Liver (tissue), 8 donors: ENCODE measurements at regions not wholly inside any gene's neighbourhood (a gene's known extent, or its start where the extent isn't known, plus 50 kb on each side); places are given as distances from the start of the nearest gene placed in this dataset.

Experiments
- DNase-seq: peaks from one replicate; pipeline ENCODE4 v3.0.0-alpha.2; 2017; ENCODE audit warnings: low spot score
- H3K27ac ChIP-seq, 2 donors: one replicate each; pipeline ENCODE4 v1.7.0; 2013; ENCODE audit warnings: inconsistent platforms in 2 of 2, low read length in 2 of 2, control low read depth in 1 of 2, low read depth in 1 of 2, mild to moderate bottlenecking in 1 of 2
- H3K27me3 ChIP-seq, 4 donors: one replicate each; pipeline versions ENCODE4 v1.6.1 to v1.7.0; 2013; ENCODE audit warnings: low read length in 3 of 4, inconsistent platforms in 1 of 4, mild to moderate bottlenecking in 1 of 4, moderate library complexity in 1 of 4; ENCODE audit not compliant: control insufficient read depth in 4 of 4, insufficient read depth in 4 of 4
- H3K36me3 ChIP-seq, 4 donors: one replicate each; pipeline versions ENCODE4 v1.6.1 to v1.7.0; 2013; ENCODE audit warnings: low read length in 3 of 4, mild to moderate bottlenecking in 3 of 4, low read depth in 1 of 4, moderate library complexity in 1 of 4; ENCODE audit not compliant: control insufficient read depth in 4 of 4, insufficient read depth in 3 of 4
- H3K4me1 ChIP-seq, 4 donors: one replicate each; pipeline versions ENCODE4 v1.6.1 to v1.7.0; 2013; ENCODE audit warnings: low read length in 3 of 4, mild to moderate bottlenecking in 3 of 4, moderate library complexity in 1 of 4; ENCODE audit not compliant: control insufficient read depth in 4 of 4, insufficient read depth in 4 of 4
- H3K4me3 ChIP-seq, 3 donors: one replicate each; pipeline versions ENCODE4 v1.6.1 to v1.7.0; 2013; ENCODE audit warnings: low read length in 3 of 3, control low read depth in 1 of 3, low read depth in 1 of 3, mild to moderate bottlenecking in 1 of 3
- H3K9ac ChIP-seq, 2 donors: one replicate each; pipeline ENCODE4 v1.7.0; 2013; ENCODE audit warnings: low read length in 2 of 2, mild to moderate bottlenecking in 2 of 2, moderate library complexity in 2 of 2, control low read depth in 1 of 2, low read depth in 1 of 2
- H3K9me3 ChIP-seq, 4 donors: one replicate each; pipeline versions ENCODE4 v1.6.1 to v1.7.0; 2013; ENCODE audit warnings: low read length in 3 of 4; ENCODE audit not compliant: control insufficient read depth in 4 of 4
- ATF3 ChIP-seq: IDR thresholded peaks from 2 replicates; pipeline ENCODE4 v1.6.1; 2016; ENCODE audit warnings: antibody characterized with exemption
- CTCF ChIP-seq: fragments of 150-350 bp; IDR thresholded peaks from 2 replicates; pipeline ENCODE4 v1.5.1; 2017; ENCODE audit warnings: improper control_type of control experiment, low read depth, low read length; ENCODE audit not compliant: missing input control
- FOXA1 ChIP-seq: IDR thresholded peaks from 2 replicates; pipeline ENCODE4 v1.6.1; 2016; ENCODE audit warnings: antibody characterized with exemption
- FOXA2 ChIP-seq: IDR thresholded peaks from 2 replicates; pipeline ENCODE4 v1.6.1; 2016; ENCODE audit warnings: antibody characterized with exemption
- GABPA ChIP-seq, 2 donors: IDR thresholded peaks in 1 of 2; conservative IDR thresholded peaks in 1 of 2; 2 replicates each; pipeline ENCODE4 v1.6.1; 2016; ENCODE audit warnings: antibody characterized with exemption in 2 of 2, mild to moderate bottlenecking in 1 of 2, moderate library complexity in 1 of 2
- HNF4A ChIP-seq, 2 donors: conservative IDR thresholded peaks; 2 replicates each; pipeline ENCODE4 v1.6.1; 2016; ENCODE audit warnings: antibody characterized with exemption in 2 of 2, mild to moderate bottlenecking in 2 of 2
- HNF4G ChIP-seq: IDR thresholded peaks from 2 replicates; pipeline ENCODE4 v1.6.1; 2016; ENCODE audit warnings: antibody characterized with exemption
- JUND ChIP-seq, 2 donors: IDR thresholded peaks; 2 replicates each; pipeline ENCODE4 v1.6.1; 2016; ENCODE audit warnings: antibody characterized with exemption in 2 of 2
- MAX ChIP-seq: IDR thresholded peaks from 2 replicates; pipeline ENCODE4 v1.6.1; 2016; ENCODE audit warnings: antibody characterized with exemption
- NR2F2 ChIP-seq: IDR thresholded peaks from 2 replicates; pipeline ENCODE4 v1.6.1; 2016; ENCODE audit warnings: antibody characterized with exemption
- REST ChIP-seq: IDR thresholded peaks from 2 replicates; pipeline ENCODE4 v1.6.1; 2016; ENCODE audit warnings: antibody characterized with exemption, mild to moderate bottlenecking
- RXRA ChIP-seq, 2 donors: IDR thresholded peaks; 2 replicates each; pipeline ENCODE4 v1.6.1; 2017 to 2018; ENCODE audit warnings: antibody characterized with exemption in 2 of 2, mild to moderate bottlenecking in 1 of 2
- SP1 ChIP-seq: IDR thresholded peaks from 2 replicates; pipeline ENCODE4 v1.6.1; 2018; ENCODE audit warnings: antibody characterized with exemption, mild to moderate bottlenecking
- TAF1 ChIP-seq: conservative IDR thresholded peaks from 2 replicates; pipeline ENCODE4 v1.6.1; 2016; ENCODE audit warnings: antibody characterized with exemption, mild to moderate bottlenecking
- YY1 ChIP-seq: IDR thresholded peaks from 2 replicates; pipeline ENCODE4 v1.6.1; 2016; ENCODE audit warnings: antibody characterized with exemption, mild to moderate bottlenecking
- ZBTB33 ChIP-seq: IDR thresholded peaks from 2 replicates; pipeline ENCODE4 v1.6.1; 2016; ENCODE audit warnings: antibody characterized with exemption
- WGBS: extraction: QIAGEN DNeasy Blood & Tissue Kit; methylation state at CpG from one replicate; pipeline ENCODE4 v1.1.7; 2013; 5-methylcytosine and 5-hydroxymethylcytosine counted together
- donor health status: healthy.
- donor health status: healthy.
- donor health status: healthy.
- donor health status: healthy.
- donor health status: healthy.

- Histone ChIP-seq H3K9ac (no peak overlapping the region), H3K4me3 (no peak overlapping the region), H3K27ac (no peak overlapping the region), H3K27me3 (no peaks in the 10 kb centered on the region), H3K9me3 (peaks cover 0 to 2% (median 0%) of the 10 kb centered on the region in 4 donors), H3K4me1 (no peaks in the 10 kb centered on the region), H3K36me3 (no peaks in the 10 kb centered on the region)
- TF ChIP-seq HNF4G (no peak), CTCF (no peak), FOXA2 (no peak), TAF1 (no peak), MAX (no peak), FOXA1 (no peak), SP1 (no peak), HNF4A (conservative IDR thresholded peaks at IDR 0.05) (no peak), NR2F2 (no peak)
- no peak for DNase-seq
- WGBS, result 84% methylated on average over 1 of the region's 1 CpG
Observed at GRCh38 chr11:29751618-29752017, 265.2 kb downstream of the KCNA4 start.

- Histone ChIP-seq H3K36me3 (no peaks in the 10 kb centered on the region), H3K27ac (no peak overlapping the region), H3K27me3 (no peaks in the 10 kb centered on the region), H3K4me3 (no peak overlapping the region), H3K9me3 (no peaks in the 10 kb centered on the region), H3K4me1 (no peaks in the 10 kb centered on the region), H3K9ac (no peak overlapping the region)
- WGBS, result 72% methylated on average over 3 of the region's 3 CpGs
- no peak for TF ChIP-seq GABPA (IDR thresholded peaks at IDR 0.05 in 1 of 2, conservative IDR thresholded peaks at IDR 0.05 in 1 of 2)
- TF ChIP-seq FOXA1, result no peak
- TF ChIP-seq RXRA (IDR thresholded peaks at IDR 0.05), result no peak
- TF ChIP-seq FOXA2, result no peak
- no peak for TF ChIP-seq NR2F2
- no peak for TF ChIP-seq YY1
- TF ChIP-seq SP1, result no peak
- no peak for TF ChIP-seq HNF4A (conservative IDR thresholded peaks at IDR 0.05)
- TF ChIP-seq CTCF, result no peak
- no peak for TF ChIP-seq TAF1
- DNase-seq, result no peak
Observed at GRCh38 chr11:29750392-29750791, 266.4 kb downstream of the KCNA4 start.

- Histone ChIP-seq H3K36me3 (no peaks in the 10 kb centered on the region), H3K4me3 (no peak overlapping the region), H3K9me3 (no peaks in the 10 kb centered on the region), H3K9ac (no peak overlapping the region), H3K27me3 (no peaks in the 10 kb centered on the region), H3K27ac (no peak overlapping the region), H3K4me1 (no peaks in the 10 kb centered on the region)
- no peak for TF ChIP-seq ZBTB33
- no peak for TF ChIP-seq ATF3
- TF ChIP-seq FOXA2, result no peak
- TF ChIP-seq REST, result no peak
- no peak for TF ChIP-seq HNF4G
- no peak for TF ChIP-seq SP1
- no peak for TF ChIP-seq JUND (IDR thresholded peaks at IDR 0.05)
- TF ChIP-seq YY1, result no peak
- TF ChIP-seq RXRA (IDR thresholded peaks at IDR 0.05), result no peak
- WGBS, result 72% methylated on average over 1 of the region's 1 CpG
- DNase-seq, result no peak
Observed at GRCh38 chr11:29734287-29734686, 282.5 kb downstream of the KCNA4 start.
